K562 (cell line): ENCODE measurements at regions not wholly inside any gene's neighbourhood (a gene's known extent, or its start where the extent isn't known, plus 50 kb on each side); places are given as distances from the start of the nearest gene placed in this dataset.

Experiments
- EP300 ChIP-seq: IDR thresholded peaks from 2 replicates; pipeline ENCODE4 v1.6.1; 2012; ENCODE audit warnings: low read length, improper control_type of control experiment
- KDM1A ChIP-seq, 2 experiments: fragments of 450-650 bp; IDR thresholded peaks; 2 replicates each; pipeline ENCODE4 v1.6.1; 2016; ENCODE audit warnings: mild to moderate bottlenecking in 2 of 2
- LARP7 ChIP-seq: fragments of 450-650 bp; IDR thresholded peaks from 2 replicates; pipeline ENCODE4 v1.6.1; 2016
- LCOR ChIP-seq: sonication (generic); formaldehyde crosslinking; IDR thresholded peaks from 2 replicates; pipeline ENCODE4 v1.8.0; 2022; ENCODE audit warnings: mild to moderate bottlenecking, missing genetic modification reagents
- NUFIP1 ChIP-seq: fragments of 450-650 bp; IDR thresholded peaks from 2 replicates; pipeline ENCODE4 v1.6.1; 2018; ENCODE audit not compliant: partially characterized antibody
- SMC3 ChIP-seq: conservative IDR thresholded peaks from 2 replicates; pipeline ENCODE4 v1.6.1; 2011; ENCODE audit warnings: low read depth, low read length, improper control_type of control experiment; ENCODE audit not compliant: insufficient read depth
- STAG1 ChIP-seq: sonication (generic); formaldehyde crosslinking; IDR thresholded peaks from 2 replicates; pipeline ENCODE4 v1.5.0; 2020; ENCODE audit warnings: missing genetic modification reagents, borderline replicate concordance
- ZC3H11A ChIP-seq: IDR thresholded peaks from 2 replicates; pipeline ENCODE4 v1.6.1; 2012; ENCODE audit warnings: low read depth, low read length, improper control_type of control experiment
- ZFX ChIP-seq: sonication (generic); formaldehyde crosslinking; IDR thresholded peaks from 2 replicates; pipeline ENCODE4 v1.8.0; 2022; ENCODE audit warnings: mild to moderate bottlenecking, missing genetic modification reagents, moderate library complexity
- TF ChIP-seq, protein P1 (sequence below), 3 experiments: IDR thresholded peaks in 2 of 3; conservative IDR thresholded peaks in 1 of 3; 2 replicates each; pipeline ENCODE4 v1.5.1; 2011 to 2012; ENCODE audit warnings: low read length in 3 of 3, mild to moderate bottlenecking in 3 of 3, control low read depth in 2 of 3, improper control_type of control experiment in 1 of 3, inconsistent platforms in 1 of 3, low read depth in 1 of 3, mixed read lengths in 1 of 3, moderate library complexity in 1 of 3; ENCODE audit not compliant: insufficient read depth in 2 of 3
- TF ChIP-seq, protein P2 (sequence below), 2 experiments: fragments of 450-650 bp; formaldehyde crosslinking in 1 of 2; IDR thresholded peaks; 2 replicates each; pipeline versions ENCODE4 v1.4.0 to v1.6.1; 2014 to 2020; ENCODE audit warnings: mild to moderate bottlenecking in 2 of 2, borderline replicate concordance in 1 of 2, low read depth in 1 of 2
- TF ChIP-seq, protein P3 (sequence below), 2 experiments: fragments of 450-650 bp; conservative IDR thresholded peaks; 2 replicates each; pipeline ENCODE4 v1.6.1; 2017; ENCODE audit warnings: mild to moderate bottlenecking in 2 of 2, moderate library complexity in 2 of 2

DNA sequence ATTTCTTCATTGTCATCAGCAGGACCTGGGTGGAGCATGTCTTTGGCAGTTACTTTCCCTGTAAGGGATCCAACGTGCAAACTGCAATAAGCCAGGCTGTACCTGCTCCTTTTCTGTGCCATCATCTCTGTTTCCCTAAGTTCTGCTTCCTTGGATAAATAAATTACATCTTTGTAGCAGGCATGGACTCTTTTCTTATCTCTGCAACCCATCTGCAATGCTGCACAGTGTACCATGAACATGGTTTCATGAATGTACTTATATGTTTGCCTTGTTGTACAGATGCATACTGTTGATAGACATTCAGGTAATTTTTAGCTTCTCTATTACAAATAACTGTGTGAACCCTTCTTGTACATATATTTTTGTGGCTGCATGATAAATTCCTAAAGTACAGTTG is 616.7 kb upstream of the PIK3C3 start:
- no peak for TF ChIP-seq SMC3
- TF ChIP-seq, protein P1, sequence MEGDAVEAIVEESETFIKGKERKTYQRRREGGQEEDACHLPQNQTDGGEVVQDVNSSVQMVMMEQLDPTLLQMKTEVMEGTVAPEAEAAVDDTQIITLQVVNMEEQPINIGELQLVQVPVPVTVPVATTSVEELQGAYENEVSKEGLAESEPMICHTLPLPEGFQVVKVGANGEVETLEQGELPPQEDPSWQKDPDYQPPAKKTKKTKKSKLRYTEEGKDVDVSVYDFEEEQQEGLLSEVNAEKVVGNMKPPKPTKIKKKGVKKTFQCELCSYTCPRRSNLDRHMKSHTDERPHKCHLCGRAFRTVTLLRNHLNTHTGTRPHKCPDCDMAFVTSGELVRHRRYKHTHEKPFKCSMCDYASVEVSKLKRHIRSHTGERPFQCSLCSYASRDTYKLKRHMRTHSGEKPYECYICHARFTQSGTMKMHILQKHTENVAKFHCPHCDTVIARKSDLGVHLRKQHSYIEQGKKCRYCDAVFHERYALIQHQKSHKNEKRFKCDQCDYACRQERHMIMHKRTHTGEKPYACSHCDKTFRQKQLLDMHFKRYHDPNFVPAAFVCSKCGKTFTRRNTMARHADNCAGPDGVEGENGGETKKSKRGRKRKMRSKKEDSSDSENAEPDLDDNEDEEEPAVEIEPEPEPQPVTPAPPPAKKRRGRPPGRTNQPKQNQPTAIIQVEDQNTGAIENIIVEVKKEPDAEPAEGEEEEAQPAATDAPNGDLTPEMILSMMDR (IDR thresholded peaks at IDR 0.05 in 2 of 3, conservative IDR thresholded peaks at IDR 0.05 in 1 of 3; ENCODE audit: insufficient read depth in 2 of 3, low read depth in 1 of 3, low read length in 3 of 3), result no peak
- no peak for TF ChIP-seq ZFX
- TF ChIP-seq, protein P2, sequence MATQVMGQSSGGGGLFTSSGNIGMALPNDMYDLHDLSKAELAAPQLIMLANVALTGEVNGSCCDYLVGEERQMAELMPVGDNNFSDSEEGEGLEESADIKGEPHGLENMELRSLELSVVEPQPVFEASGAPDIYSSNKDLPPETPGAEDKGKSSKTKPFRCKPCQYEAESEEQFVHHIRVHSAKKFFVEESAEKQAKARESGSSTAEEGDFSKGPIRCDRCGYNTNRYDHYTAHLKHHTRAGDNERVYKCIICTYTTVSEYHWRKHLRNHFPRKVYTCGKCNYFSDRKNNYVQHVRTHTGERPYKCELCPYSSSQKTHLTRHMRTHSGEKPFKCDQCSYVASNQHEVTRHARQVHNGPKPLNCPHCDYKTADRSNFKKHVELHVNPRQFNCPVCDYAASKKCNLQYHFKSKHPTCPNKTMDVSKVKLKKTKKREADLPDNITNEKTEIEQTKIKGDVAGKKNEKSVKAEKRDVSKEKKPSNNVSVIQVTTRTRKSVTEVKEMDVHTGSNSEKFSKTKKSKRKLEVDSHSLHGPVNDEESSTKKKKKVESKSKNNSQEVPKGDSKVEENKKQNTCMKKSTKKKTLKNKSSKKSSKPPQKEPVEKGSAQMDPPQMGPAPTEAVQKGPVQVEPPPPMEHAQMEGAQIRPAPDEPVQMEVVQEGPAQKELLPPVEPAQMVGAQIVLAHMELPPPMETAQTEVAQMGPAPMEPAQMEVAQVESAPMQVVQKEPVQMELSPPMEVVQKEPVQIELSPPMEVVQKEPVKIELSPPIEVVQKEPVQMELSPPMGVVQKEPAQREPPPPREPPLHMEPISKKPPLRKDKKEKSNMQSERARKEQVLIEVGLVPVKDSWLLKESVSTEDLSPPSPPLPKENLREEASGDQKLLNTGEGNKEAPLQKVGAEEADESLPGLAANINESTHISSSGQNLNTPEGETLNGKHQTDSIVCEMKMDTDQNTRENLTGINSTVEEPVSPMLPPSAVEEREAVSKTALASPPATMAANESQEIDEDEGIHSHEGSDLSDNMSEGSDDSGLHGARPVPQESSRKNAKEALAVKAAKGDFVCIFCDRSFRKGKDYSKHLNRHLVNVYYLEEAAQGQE (IDR thresholded peaks at IDR 0.05; ENCODE audit: borderline replicate concordance), result no peak
- TF ChIP-seq, protein P2 (CRISPR knock-in tag; IDR thresholded peaks at IDR 0.05; ENCODE audit: low read depth), result no peak
- TF ChIP-seq LCOR (CRISPR knock-in tag), result no peak
- no peak for TF ChIP-seq KDM1A (IDR thresholded peaks at IDR 0.05)
- no peak for TF ChIP-seq EP300
- TF ChIP-seq NUFIP1, result no peak
- TF ChIP-seq ZC3H11A, result no peak
- no peak for TF ChIP-seq STAG1
- TF ChIP-seq, protein P3, sequence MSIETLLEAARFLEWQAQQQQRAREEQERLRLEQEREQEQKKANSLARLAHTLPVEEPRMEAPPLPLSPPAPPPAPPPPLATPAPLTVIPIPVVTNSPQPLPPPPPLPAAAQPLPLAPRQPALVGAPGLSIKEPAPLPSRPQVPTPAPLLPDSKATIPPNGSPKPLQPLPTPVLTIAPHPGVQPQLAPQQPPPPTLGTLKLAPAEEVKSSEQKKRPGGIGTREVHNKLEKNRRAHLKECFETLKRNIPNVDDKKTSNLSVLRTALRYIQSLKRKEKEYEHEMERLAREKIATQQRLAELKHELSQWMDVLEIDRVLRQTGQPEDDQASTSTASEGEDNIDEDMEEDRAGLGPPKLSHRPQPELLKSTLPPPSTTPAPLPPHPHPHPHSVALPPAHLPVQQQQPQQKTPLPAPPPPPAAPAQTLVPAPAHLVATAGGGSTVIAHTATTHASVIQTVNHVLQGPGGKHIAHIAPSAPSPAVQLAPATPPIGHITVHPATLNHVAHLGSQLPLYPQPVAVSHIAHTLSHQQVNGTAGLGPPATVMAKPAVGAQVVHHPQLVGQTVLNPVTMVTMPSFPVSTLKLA (conservative IDR thresholded peaks at IDR 0.05), result no peak
- no peak for TF ChIP-seq LARP7
